Spinal cord (tissue), 9 donors: ENCODE measurements at regions not wholly inside any gene's neighbourhood (a gene's known extent, or its start where the extent isn't known, plus 50 kb on each side); places are given as distances from the start of the nearest gene placed in this dataset.

ENCODE experiments used
- DNase-seq, 6 donors: peaks; one replicate each; pipeline versions ENCODE4 v3.0.0 to v3.0.0-alpha.2; 2013 to 2015; ENCODE audit warnings: low spot score in 6 of 6, low read depth in 4 of 6
- H3K27ac ChIP-seq: one replicate; pipeline ENCODE4 v1.5.1; 2013; ENCODE audit warnings: low read depth, low read length, control low read depth
- H3K27me3 ChIP-seq: one replicate; pipeline ENCODE4 v1.6.1; 2013; ENCODE audit warnings: low read length; ENCODE audit not compliant: control insufficient read depth, insufficient read depth
- H3K36me3 ChIP-seq: one replicate; pipeline ENCODE4 v1.6.1; 2013; ENCODE audit warnings: low read length; ENCODE audit not compliant: control insufficient read depth, insufficient read depth
- H3K4me1 ChIP-seq: one replicate; pipeline ENCODE4 v1.6.1; 2013; ENCODE audit warnings: low read length; ENCODE audit not compliant: control insufficient read depth, insufficient read depth
- H3K4me3 ChIP-seq: one replicate; pipeline ENCODE4 v1.5.1; 2013; ENCODE audit warnings: low read depth, low read length, control low read depth
- H3K9me3 ChIP-seq: one replicate; pipeline ENCODE4 v1.6.1; 2013; ENCODE audit warnings: low read length; ENCODE audit not compliant: control insufficient read depth, insufficient read depth
- WGBS: methylation state at CpG from one replicate; pipeline ENCODE4 v1.1.5; 2013; ENCODE audit warnings: missing lambda C conversion rate; ENCODE audit not compliant: insufficient coverage; 5-methylcytosine and 5-hydroxymethylcytosine counted together
- donor health status: healthy.

GRCh38 chr17:62899361-62899760 lies 66.7 kb upstream of the TANC2 start:
- H3K4me1 ChIP-seq: no peaks in the 10 kb centered on the region
- no peaks in the 10 kb centered on the region for H3K36me3 ChIP-seq
- no peak overlapping the region for H3K27ac ChIP-seq
- no peaks in the 10 kb centered on the region for H3K27me3 ChIP-seq
- no peaks in the 10 kb centered on the region for H3K9me3 ChIP-seq
- 100% methylated on average over 3 of the region's 6 CpGs for WGBS
- no peak overlapping the region for H3K4me3 ChIP-seq
- DNase-seq: no peak

DNA sequence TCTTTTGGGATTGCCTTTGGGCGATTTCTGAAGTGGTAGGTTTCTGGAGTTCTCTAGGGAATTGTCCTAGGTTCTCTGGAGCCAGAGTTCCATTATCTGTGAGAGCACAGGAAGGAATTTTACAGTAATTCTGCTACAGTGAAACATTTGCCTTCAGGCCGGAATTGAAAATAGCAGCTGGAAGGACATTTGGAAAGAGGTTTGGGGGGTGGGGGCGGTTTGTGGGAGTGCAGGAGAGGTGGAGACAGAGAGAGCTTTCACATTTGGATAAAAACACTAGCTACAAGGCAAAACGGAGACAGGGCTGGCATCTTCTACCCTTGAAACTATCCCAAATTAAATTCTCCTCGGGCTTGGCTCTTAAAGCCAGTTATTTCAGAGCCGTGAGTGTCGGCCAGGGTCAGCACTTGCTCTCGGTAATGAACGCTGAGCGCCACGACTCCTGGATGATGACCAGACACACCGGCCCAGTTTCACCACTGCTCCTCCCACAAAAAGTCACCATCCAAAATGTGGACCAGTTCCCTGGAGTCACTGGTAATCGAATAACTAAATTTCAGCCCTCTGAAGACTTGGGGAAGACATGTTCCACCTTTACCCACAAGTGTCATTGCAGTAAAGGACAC lies 67.7 kb upstream of the TANC2 start:
- Histone ChIP-seq H3K27me3 (no peaks in the 10 kb centered on the region), H3K4me3 (no peak overlapping the region), H3K4me1 (no peaks in the 10 kb centered on the region), H3K9me3 (no peaks in the 10 kb centered on the region), H3K27ac (no peak overlapping the region), H3K36me3 (no peaks in the 10 kb centered on the region)
- 61% methylated on average over 13 of the region's 13 CpGs for WGBS
- DNase-seq: peak in 2 of 6 donors; percentile 41 to 43

GRCh38 chr17:62897706-62898105 lies 68.3 kb upstream of the TANC2 start:
- no peaks in the 10 kb centered on the region for H3K27me3 ChIP-seq
- H3K36me3 ChIP-seq: no peaks in the 10 kb centered on the region
- no peaks in the 10 kb centered on the region for H3K9me3 ChIP-seq
- no peaks in the 10 kb centered on the region for H3K4me1 ChIP-seq
- no peak for DNase-seq
- WGBS: no CpG with 5 or more reads among the region's 2 CpGs
- H3K27ac ChIP-seq: no peak overlapping the region
- H3K4me3 ChIP-seq: no peak overlapping the region

- no peaks in the 10 kb centered on the region for H3K27me3 ChIP-seq
- no peaks in the 10 kb centered on the region for H3K36me3 ChIP-seq
- H3K4me3 ChIP-seq: no peak overlapping the region
- WGBS: 78% methylated on average over 9 of the region's 11 CpGs
- no peak for DNase-seq
- H3K4me1 ChIP-seq: no peaks in the 10 kb centered on the region
- no peaks in the 10 kb centered on the region for H3K9me3 ChIP-seq
- H3K27ac ChIP-seq: no peak overlapping the region
Observed at GRCh38 chr17:62895320-62896301, 70.4 kb upstream of the TANC2 start.

GRCh38 chr17:62892870-62893338 lies 73.1 kb upstream of the TANC2 start:
- Histone ChIP-seq H3K27me3 (no peaks in the 10 kb centered on the region), H3K4me1 (no peaks in the 10 kb centered on the region), H3K9me3 (peaks cover 2% of the 10 kb centered on the region), H3K36me3 (no peaks in the 10 kb centered on the region), H3K27ac (peak overlapping the region; percentile 13), H3K4me3 (no peak overlapping the region)
- peak in 1 of 6 donors; percentile 39 for DNase-seq
- 42% methylated on average over 2 of the region's 4 CpGs for WGBS

GRCh38 chr17:62892061-62892675 lies 73.9 kb upstream of the TANC2 start:
- Histone ChIP-seq H3K4me3 (no peak overlapping the region), H3K27ac (no peak overlapping the region), H3K4me1 (no peaks in the 10 kb centered on the region), H3K9me3 (peaks cover 2% of the 10 kb centered on the region), H3K36me3 (no peaks in the 10 kb centered on the region), H3K27me3 (no peaks in the 10 kb centered on the region)
- WGBS: 35% methylated on average over 2 of the region's 3 CpGs
- DNase-seq: no peak

GRCh38 chr17:62891659-62892058 lies 74.4 kb upstream of the TANC2 start:
- H3K36me3 ChIP-seq: no peaks in the 10 kb centered on the region
- H3K4me1 ChIP-seq: no peaks in the 10 kb centered on the region
- DNase-seq: no peak
- peaks cover 2% of the 10 kb centered on the region for H3K9me3 ChIP-seq
- WGBS: 75% methylated on average over 1 of the region's 3 CpGs
- no peaks in the 10 kb centered on the region for H3K27me3 ChIP-seq
- H3K27ac ChIP-seq: no peak overlapping the region
- no peak overlapping the region for H3K4me3 ChIP-seq

DNA sequence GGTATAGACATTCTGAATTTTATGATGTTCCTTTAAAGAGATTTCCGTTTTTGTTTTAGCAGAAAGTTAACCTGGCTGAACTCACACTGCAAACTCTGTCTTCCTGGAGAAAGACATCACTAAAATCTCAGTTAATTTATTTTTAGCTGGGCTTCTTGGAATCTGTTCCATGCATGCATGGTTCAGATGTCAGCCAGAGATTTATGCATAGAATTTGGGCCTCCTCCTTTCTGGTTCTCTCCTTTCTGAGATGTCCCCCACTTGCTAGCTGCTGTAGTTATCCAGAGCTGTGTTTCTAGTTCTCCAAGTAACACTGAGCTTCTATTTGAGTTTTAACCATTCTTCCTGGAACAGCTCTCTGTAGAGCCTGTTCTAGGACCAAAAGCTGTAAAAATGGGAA lies 77.3 kb upstream of the TANC2 start:
- H3K4me3 ChIP-seq: no peak overlapping the region
- no peaks in the 10 kb centered on the region for H3K27me3 ChIP-seq
- H3K4me1 ChIP-seq: no peaks in the 10 kb centered on the region
- H3K27ac ChIP-seq: no peak overlapping the region
- no peak for DNase-seq
- no CpG with 5 or more reads among the region's 1 CpG for WGBS
- no peaks in the 10 kb centered on the region for H3K36me3 ChIP-seq
- peaks cover 2% of the 10 kb centered on the region for H3K9me3 ChIP-seq

DNA sequence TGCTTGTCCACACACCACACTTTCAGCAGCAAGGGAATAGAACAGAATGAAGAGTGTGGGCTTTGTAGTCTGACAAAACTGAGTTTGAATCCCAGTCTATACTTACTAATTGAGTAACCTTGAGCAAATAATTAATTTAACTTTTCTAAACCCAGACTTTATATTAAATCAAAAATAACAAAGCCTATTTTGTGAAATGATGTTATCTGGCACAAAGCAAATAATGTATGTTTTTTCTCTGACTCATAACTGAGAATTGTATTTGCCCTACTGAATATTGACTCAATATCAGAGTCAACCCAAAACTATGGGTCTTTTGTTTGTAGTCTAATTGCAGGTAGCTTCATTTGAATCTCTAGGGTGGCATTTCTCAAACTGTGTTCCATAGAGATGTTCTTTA lies 77.9 kb upstream of the TANC2 start:
- peaks cover 2% of the 10 kb centered on the region for H3K9me3 ChIP-seq

More for the DNA sequence above, 77.9 kb upstream of the TANC2 start:
- no peak for DNase-seq
- H3K4me1 ChIP-seq: no peaks in the 10 kb centered on the region
- no peaks in the 10 kb centered on the region for H3K36me3 ChIP-seq
- H3K4me3 ChIP-seq: no peak overlapping the region
- no peak overlapping the region for H3K27ac ChIP-seq
- H3K27me3 ChIP-seq: no peaks in the 10 kb centered on the region
